HEK293T (cell line): ENCODE measurements at regions not wholly inside any gene's neighbourhood (a gene's known extent, or its start where the extent isn't known, plus 50 kb on each side); places are given as distances from the start of the nearest gene placed in this dataset.

ENCODE experiments used
- CTCF ChIA-PET: fragments of 350-600 bp; formaldehyde crosslinking; extraction: SDS; loops from one replicate; lab custom pipeline; 2021; ENCODE audit warnings: antibody characterized with exemption, inconsistent platforms; lab: Yijun Ruan, JAX
- POLR2A ChIA-PET: fragments of 350-600 bp; formaldehyde crosslinking; extraction: SDS; loops from one replicate; lab custom pipeline; 2020; ENCODE audit warnings: antibody characterized with exemption, inconsistent platforms; lab: Yijun Ruan, JAX
- DNase-seq: peaks from one replicate; pipeline ENCODE4 v3.0.0; 2012; ENCODE audit warnings: mixed read lengths; ENCODE audit errors: extremely low spot score
- ARNT ChIP-seq: fragments of 450-650 bp; IDR thresholded peaks from 2 replicates; pipeline ENCODE4 v1.6.1; 2017; ENCODE audit warnings: mild to moderate bottlenecking
- BHLHE40 ChIP-seq: fragments of 450-650 bp; IDR thresholded peaks from 2 replicates; pipeline ENCODE4 v1.6.1; 2016; ENCODE audit warnings: mild to moderate bottlenecking, moderate library complexity, borderline replicate concordance
- CTBP1 ChIP-seq: fragments of 450-650 bp; IDR thresholded peaks from 2 replicates; pipeline ENCODE4 v1.6.1; 2016; ENCODE audit warnings: borderline replicate concordance
- ELF4 ChIP-seq: fragments of 450-650 bp; IDR thresholded peaks from 2 replicates; pipeline ENCODE4 v1.6.1; 2017; ENCODE audit warnings: antibody characterized with exemption
- FOXA1 ChIP-seq: fragments of 450-650 bp; IDR thresholded peaks from 2 replicates; pipeline ENCODE4 v1.6.1; 2016; ENCODE audit warnings: mild to moderate bottlenecking
- FOXK2 ChIP-seq: fragments of 450-650 bp; IDR thresholded peaks from 2 replicates; pipeline ENCODE4 v1.6.1; 2016; ENCODE audit warnings: mild to moderate bottlenecking
- FOXM1 ChIP-seq: fragments of 450-650 bp; IDR thresholded peaks from 2 replicates; pipeline ENCODE4 v1.6.1; 2017; ENCODE audit warnings: mild to moderate bottlenecking, borderline replicate concordance
- HDGF ChIP-seq: fragments of 450-650 bp; IDR thresholded peaks from 2 replicates; pipeline ENCODE4 v1.6.1; 2017; ENCODE audit warnings: antibody characterized with exemption, borderline replicate concordance
- L3MBTL2 ChIP-seq: fragments of 450-650 bp; conservative IDR thresholded peaks from 2 replicates; pipeline ENCODE4 v1.6.1; 2016; ENCODE audit warnings: mild to moderate bottlenecking
- LEF1 ChIP-seq: fragments of 450-650 bp; IDR thresholded peaks from 2 replicates; pipeline ENCODE4 v1.6.1; 2017; ENCODE audit warnings: mild to moderate bottlenecking, borderline replicate concordance
- NFRKB ChIP-seq: fragments of 450-650 bp; IDR thresholded peaks from 2 replicates; pipeline ENCODE4 v1.6.1; 2016; ENCODE audit warnings: mild to moderate bottlenecking, moderate library complexity
- SP1 ChIP-seq: fragments of 450-650 bp; IDR thresholded peaks from 2 replicates; pipeline ENCODE4 v1.6.1; 2017
- SUZ12 ChIP-seq: fragments of 450-650 bp; IDR thresholded peaks from 2 replicates; pipeline ENCODE4 v1.6.1; 2016; ENCODE audit warnings: mild to moderate bottlenecking
- TARDBP ChIP-seq: fragments of 450-650 bp; IDR thresholded peaks from 2 replicates; pipeline ENCODE4 v1.6.1; 2016
- ZNF384 ChIP-seq: fragments of 450-650 bp; IDR thresholded peaks from 2 replicates; pipeline ENCODE4 v1.6.1; 2016
- TF ChIP-seq, protein P1 (sequence below): fragments of 450-650 bp; IDR thresholded peaks from 2 replicates; pipeline ENCODE4 v1.6.1; 2016

DNA sequence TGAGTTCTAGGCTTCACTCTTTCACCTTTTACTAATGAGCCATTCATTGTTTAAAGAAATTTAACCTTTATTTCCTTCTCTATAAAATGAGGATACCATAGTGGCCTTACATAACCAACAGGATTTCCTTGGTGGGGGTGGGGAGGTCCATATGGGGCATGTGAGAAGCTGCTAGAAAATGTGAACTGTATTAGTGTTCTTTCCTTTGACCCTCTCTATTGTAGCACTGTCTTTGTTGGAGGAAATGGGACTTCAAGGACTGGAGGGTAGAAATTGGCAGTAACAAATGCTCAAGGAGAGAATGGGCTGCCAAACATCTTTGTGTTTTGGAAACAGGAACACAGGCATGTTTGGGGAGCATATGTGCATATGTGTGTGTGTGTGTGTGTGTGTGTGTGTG, 468.7 kb upstream of the ZEB2 start:
- TF ChIP-seq LEF1 (no peak), FOXA1 (no peak), HDGF (no peak), FOXM1 (no peak), ZNF384 (no peak), TARDBP (no peak), NFRKB (no peak), L3MBTL2 (no peak), SUZ12 (no peak), SP1 (no peak)
- TF ChIP-seq, protein P1, sequence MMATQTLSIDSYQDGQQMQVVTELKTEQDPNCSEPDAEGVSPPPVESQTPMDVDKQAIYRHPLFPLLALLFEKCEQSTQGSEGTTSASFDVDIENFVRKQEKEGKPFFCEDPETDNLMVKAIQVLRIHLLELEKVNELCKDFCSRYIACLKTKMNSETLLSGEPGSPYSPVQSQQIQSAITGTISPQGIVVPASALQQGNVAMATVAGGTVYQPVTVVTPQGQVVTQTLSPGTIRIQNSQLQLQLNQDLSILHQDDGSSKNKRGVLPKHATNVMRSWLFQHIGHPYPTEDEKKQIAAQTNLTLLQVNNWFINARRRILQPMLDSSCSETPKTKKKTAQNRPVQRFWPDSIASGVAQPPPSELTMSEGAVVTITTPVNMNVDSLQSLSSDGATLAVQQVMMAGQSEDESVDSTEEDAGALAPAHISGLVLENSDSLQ = no peak

DNA sequence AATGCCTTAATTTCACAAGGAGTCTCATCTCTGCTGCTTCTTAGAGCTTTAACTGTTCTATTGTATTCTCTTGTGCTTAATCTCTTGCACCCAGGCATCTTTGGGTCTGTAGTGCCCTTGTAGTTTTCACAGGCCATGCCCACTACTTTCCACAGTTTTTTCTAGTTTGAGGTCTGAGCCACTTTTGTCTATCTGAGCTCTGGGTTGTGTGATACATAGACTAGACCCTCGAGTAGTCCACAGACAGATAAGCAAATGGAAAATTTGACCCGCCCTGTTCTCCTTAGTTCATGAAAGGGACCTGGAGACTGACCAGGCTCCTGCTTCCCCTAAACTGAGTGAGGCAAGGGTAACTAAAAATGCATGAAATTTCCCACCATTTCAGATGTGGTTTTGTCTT, 466.8 kb upstream of the ZEB2 start:
- no peak for DNase-seq
- CTCF ChIA-PET = no interaction called here
- TF ChIP-seq FOXM1 (no peak), BHLHE40 (no peak), SP1 (no peak), LEF1 (no peak), ELF4 (no peak), NFRKB (no peak), SUZ12 (no peak), FOXA1 (no peak), FOXK2 (no peak), CTBP1 (no peak), ZNF384 (no peak), ARNT (no peak), TARDBP (no peak), L3MBTL2 (no peak), HDGF (no peak)
- TF ChIP-seq, protein P1 = no peak
- POLR2A ChIA-PET = no interaction called here

More for the DNA sequence above, 468.7 kb upstream of the ZEB2 start:
- POLR2A ChIA-PET = no interaction called here
- CTCF ChIA-PET = no interaction called here
- no peak for DNase-seq

DNA sequence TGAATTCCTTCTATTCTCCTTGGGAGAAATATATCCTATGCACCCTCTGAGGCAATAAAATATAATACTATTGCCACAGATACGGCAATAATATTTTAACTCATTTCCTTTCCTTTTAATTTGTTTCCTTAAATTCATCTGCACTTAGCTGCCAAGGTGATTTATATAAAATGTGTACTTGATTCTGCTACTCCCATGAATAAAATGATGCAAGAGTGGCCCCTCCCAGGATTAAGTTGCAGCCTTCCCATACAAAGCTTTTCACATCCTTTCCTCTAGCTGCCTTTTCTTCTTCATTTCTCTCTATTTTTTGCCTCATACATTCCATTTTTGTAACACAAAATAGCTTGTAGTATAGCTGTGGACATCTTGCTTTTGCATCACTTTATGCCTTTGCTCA, 464.1 kb upstream of the ZEB2 start:
- no peak for DNase-seq
- TF ChIP-seq NFRKB (no peak), CTBP1 (no peak), FOXM1 (no peak), TARDBP (no peak), BHLHE40 (no peak), FOXA1 (no peak), L3MBTL2 (no peak), FOXK2 (no peak), ELF4 (no peak), SP1 (no peak), ZNF384 (no peak), SUZ12 (no peak), LEF1 (no peak), HDGF (no peak), ARNT (no peak)
- TF ChIP-seq, protein P1 = no peak
- CTCF ChIA-PET = no interaction called here
- POLR2A ChIA-PET = no interaction called here

DNA sequence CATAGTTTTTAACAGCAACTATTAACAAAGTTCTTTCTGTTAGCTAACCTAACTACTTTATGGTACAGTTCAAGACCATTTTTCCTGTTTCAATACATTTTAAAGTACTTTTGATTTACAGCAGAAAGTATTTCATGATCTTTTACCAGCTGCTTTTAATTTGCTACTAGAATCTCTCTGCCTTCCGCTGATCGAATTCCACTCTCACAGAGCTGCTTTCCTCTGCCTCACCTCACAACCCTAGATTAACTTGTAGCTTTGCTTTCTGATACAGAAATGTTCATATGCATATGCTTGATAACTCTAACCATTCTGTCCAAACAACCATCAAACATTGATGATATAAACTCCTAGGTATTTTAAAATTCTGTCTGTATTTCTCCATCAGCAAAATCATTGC, 463.2 kb upstream of the ZEB2 start:
- ChIA-PET POLR2A (no interaction called here), CTCF (no interaction called here)
- TF ChIP-seq FOXM1 = no peak
- TF ChIP-seq, protein P1 = no peak
- no peak for TF ChIP-seq SP1
- no peak for TF ChIP-seq BHLHE40
- TF ChIP-seq HDGF = no peak
- no peak for DNase-seq

DNA sequence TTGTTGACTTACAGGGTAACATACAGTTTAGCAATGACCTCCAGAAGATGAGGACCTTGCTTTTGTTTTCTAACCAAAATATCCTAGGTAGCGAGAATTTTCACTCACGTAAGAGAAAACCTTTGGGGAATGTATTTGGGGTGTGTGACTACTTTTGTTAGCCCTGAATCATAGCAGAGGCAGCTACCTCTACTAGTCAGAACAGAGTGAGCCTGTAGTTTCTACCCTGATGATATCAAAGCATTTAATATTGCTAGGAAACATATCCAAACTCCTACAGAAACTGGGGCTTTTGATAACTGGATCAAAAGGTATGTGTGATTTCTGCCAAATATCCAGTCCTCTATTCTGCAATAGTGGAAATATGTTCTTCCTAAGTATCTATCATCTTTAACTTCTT, 462.6 kb upstream of the ZEB2 start:
- TF ChIP-seq SP1 (no peak), LEF1 (no peak), HDGF (no peak), FOXM1 (no peak), L3MBTL2 (no peak), ZNF384 (no peak), BHLHE40 (no peak), CTBP1 (no peak), NFRKB (no peak), ARNT (no peak), TARDBP (no peak), FOXK2 (no peak)
- TF ChIP-seq, protein P1 = no peak
- DNase-seq = no peak
- ChIA-PET CTCF (no interaction called here), POLR2A (no interaction called here)
